ENCODE measurements at regions not wholly inside any gene's neighbourhood (a gene's known extent, or its start where the extent isn't known, plus 50 kb on each side); places are given as distances from the start of the nearest gene placed in this dataset.

DNA sequence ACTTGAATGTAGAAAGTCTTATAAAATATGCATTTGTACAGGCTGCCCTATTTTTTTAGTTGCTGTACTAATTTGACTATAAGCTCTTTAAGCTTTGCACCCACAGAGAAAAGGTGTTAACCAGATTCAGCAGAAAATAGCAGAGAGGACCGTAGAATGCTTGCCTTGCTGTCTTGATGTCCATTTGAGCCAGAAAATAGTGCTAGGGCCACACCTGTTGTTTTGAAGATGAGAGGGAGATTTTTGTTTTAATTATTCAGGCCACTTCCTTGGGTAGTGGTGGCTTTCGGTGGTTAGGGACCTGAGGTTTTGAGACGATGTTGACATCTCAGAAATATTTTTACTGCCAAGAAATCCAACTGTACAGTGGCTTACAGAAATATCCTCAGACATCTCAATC, 196.0 kb downstream of the SPATA31D1 start:
- no peak for TF ChIP-seq POLR2A (IDR thresholded peaks at IDR 0.05)
- TF ChIP-seq CTCF (IDR thresholded peaks at IDR 0.05), result no peak
- no peaks in the 10 kb centered on the region for H3K4me1 ChIP-seq
- intact Hi-C loops (cut with DNase I; ENCODE audit: low total_unique reads), result no loop called here
- no peaks in the 10 kb centered on the region for H3K27me3 ChIP-seq
- WGBS, 2 donors, result 87% methylated on average over 3 of the region's 3 CpGs
- H3K9me3 ChIP-seq, result no peaks in the 10 kb centered on the region
- DNase-seq, result no peak
- H3K4me3 ChIP-seq, result no peak overlapping the region
- H3K27ac ChIP-seq, result no peak overlapping the region
- no peaks in the 10 kb centered on the region for H3K36me3 ChIP-seq (ENCODE audit: low read depth, missing control alignments)

DNA sequence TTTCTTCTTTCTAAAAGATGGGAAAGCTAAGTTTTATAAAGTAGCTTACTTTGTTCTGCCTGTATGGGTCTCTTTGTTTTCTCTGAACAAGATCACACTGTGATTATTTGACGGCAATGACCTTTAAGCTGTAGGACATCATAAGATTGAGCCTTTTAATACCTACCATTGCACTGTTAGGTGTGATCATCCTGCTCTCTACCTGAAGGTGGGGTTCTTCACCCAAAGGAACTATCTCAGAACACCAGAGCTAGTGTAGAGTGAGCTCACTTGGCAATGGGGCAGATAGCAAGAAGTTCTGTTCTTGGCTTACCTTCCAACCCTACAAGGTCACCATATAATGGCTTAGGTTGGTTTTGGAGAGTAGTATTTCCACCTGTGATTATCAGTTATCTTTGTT, 200.2 kb downstream of the SPATA31D1 start:
- Histone ChIP-seq H3K36me3 (ENCODE audit: low read depth, missing control alignments) (no peaks in the 10 kb centered on the region), H3K4me3 (no peak overlapping the region), H3K27ac (no peak overlapping the region), H3K27me3 (no peaks in the 10 kb centered on the region), H3K4me1 (no peaks in the 10 kb centered on the region), H3K9me3 (no peaks in the 10 kb centered on the region)
- intact Hi-C loops (cut with DNase I; ENCODE audit: low total_unique reads), result no loop called here
- DNase-seq, result no peak
- WGBS, 2 donors, result 81 to 94% methylated on average over 1 of the region's 1 CpG
- TF ChIP-seq POLR2A (IDR thresholded peaks at IDR 0.05) (no peak), CTCF (IDR thresholded peaks at IDR 0.05) (no peak)

GRCh38 chr9:82191082-82191770, 202.7 kb downstream of the SPATA31D1 start:
- H3K4me3 ChIP-seq, result no peak overlapping the region
- no peaks in the 10 kb centered on the region for H3K4me1 ChIP-seq
- intact Hi-C loops (cut with DNase I; ENCODE audit: low total_unique reads), result no loop called here
- WGBS, 2 donors, result 78 to 84% methylated on average over 4 of the region's 4 CpGs
- H3K27ac ChIP-seq, result no peak overlapping the region
- no peak for DNase-seq
- TF ChIP-seq POLR2A (IDR thresholded peaks at IDR 0.05), result no peak
- no peak for TF ChIP-seq CTCF (IDR thresholded peaks at IDR 0.05)
- no peaks in the 10 kb centered on the region for H3K9me3 ChIP-seq
- H3K36me3 ChIP-seq (ENCODE audit: low read depth, missing control alignments), result no peaks in the 10 kb centered on the region
- no peaks in the 10 kb centered on the region for H3K27me3 ChIP-seq

DNA sequence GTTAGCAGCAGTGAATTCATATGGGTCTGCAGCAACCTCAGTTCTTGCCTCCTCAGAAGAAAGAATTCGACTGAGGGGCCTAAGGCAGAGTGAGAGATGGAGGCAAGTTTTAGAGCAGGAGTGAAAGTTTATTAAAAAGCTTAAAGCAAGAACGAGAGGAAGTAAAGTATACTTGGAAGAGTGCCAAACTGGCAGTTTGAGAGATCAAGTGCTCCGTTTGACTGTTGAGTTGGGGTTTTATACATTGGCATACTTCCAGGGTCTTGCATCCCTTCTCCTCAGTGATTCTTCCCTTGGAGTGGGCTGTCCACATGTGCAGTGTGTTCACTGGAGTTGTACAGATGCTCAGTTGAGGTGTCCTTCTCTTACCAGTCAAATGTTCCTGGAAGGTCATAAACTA, 203.6 kb downstream of the SPATA31D1 start:
- intact Hi-C loops (cut with DNase I; ENCODE audit: low total_unique reads), result no loop called here
- Histone ChIP-seq H3K4me1 (no peaks in the 10 kb centered on the region), H3K36me3 (ENCODE audit: low read depth, missing control alignments) (no peaks in the 10 kb centered on the region), H3K9me3 (no peaks in the 10 kb centered on the region), H3K27ac (no peak overlapping the region), H3K27me3 (no peaks in the 10 kb centered on the region), H3K4me3 (no peak overlapping the region)
- WGBS, 2 donors, result 60 to 64% methylated on average over 3 of the region's 3 CpGs
- TF ChIP-seq CTCF (IDR thresholded peaks at IDR 0.05) (no peak), POLR2A (IDR thresholded peaks at IDR 0.05) (no peak)
- DNase-seq, result no peak

All from testis (tissue), 2 donors.